ENCODE measurements at regions not wholly inside any gene's neighbourhood (a gene's known extent, or its start where the extent isn't known, plus 50 kb on each side); places are given as distances from the start of the nearest gene placed in this dataset.
"Not testable (repeated sequence)": the region's sequence is repeated elsewhere in the genome, so short reads cannot be mapped to it uniquely, and the experiment has no call there.

GRCh38 chr3:175956964-175957363 lies 1097.8 kb downstream of the NAALADL2 start:
- no peak for DNase-seq

GRCh38 chr3:175951047-175951694 lies 1092.0 kb downstream of the NAALADL2 start:
- no peak for DNase-seq

- no peak for DNase-seq
These were observed 1088.9 kb downstream of the NAALADL2 start for GRCh38 chr3:175948041-175948440.

- DNase-seq = no peak
These were observed 1082.2 kb downstream of the NAALADL2 start for GRCh38 chr3:175941352-175941751.

- DNase-seq = no peak
These were observed 1081.7 kb downstream of the NAALADL2 start for GRCh38 chr3:175940881-175941280.

- DNase-seq = no peak
These were observed 1081.1 kb downstream of the NAALADL2 start for GRCh38 chr3:175940243-175940642.

GRCh38 chr3:175937367-175937766 lies 1078.2 kb downstream of the NAALADL2 start:
- not testable (repeated sequence) for DNase-seq

- DNase-seq = no peak
These were observed 1073.5 kb downstream of the NAALADL2 start for GRCh38 chr3:175932586-175932985.

- DNase-seq = no peak
These were observed 1060.0 kb downstream of the NAALADL2 start for GRCh38 chr3:175919133-175919532.

GRCh38 chr3:175916191-175916934 lies 1057.2 kb downstream of the NAALADL2 start:
- DNase-seq = peak; percentile 22

GRCh38 chr3:175914785-175915184 lies 1055.7 kb downstream of the NAALADL2 start:
- no peak for DNase-seq

GRCh38 chr3:175913286-175913685 lies 1054.2 kb downstream of the NAALADL2 start:
- DNase-seq = no peak

- DNase-seq = no peak
These were observed 1052.8 kb downstream of the NAALADL2 start for GRCh38 chr3:175911937-175912336.

GRCh38 chr3:175902226-175902625 lies 1043.1 kb downstream of the NAALADL2 start:
- peak; percentile 24 for DNase-seq

GRCh38 chr3:175898194-175898593 lies 1039.1 kb downstream of the NAALADL2 start:
- no peak for DNase-seq

GRCh38 chr3:175896655-175897054 lies 1037.5 kb downstream of the NAALADL2 start:
- DNase-seq = no peak

- no peak for DNase-seq
These were observed 1036.6 kb downstream of the NAALADL2 start for GRCh38 chr3:175895731-175896130.

- no peak for DNase-seq
These were observed 1034.4 kb downstream of the NAALADL2 start for GRCh38 chr3:175893566-175893965.

- no peak for DNase-seq
These were observed 1030.9 kb downstream of the NAALADL2 start for GRCh38 chr3:175890066-175890465.

GRCh38 chr3:175885231-175885766 lies 1026.2 kb downstream of the NAALADL2 start:
- DNase-seq = no peak

- no peak for DNase-seq
These were observed 1020.3 kb downstream of the NAALADL2 start for GRCh38 chr3:175879417-175879816.

- no peak for DNase-seq
These were observed 1010.3 kb downstream of the NAALADL2 start for GRCh38 chr3:175869404-175869803.

- DNase-seq = no peak
These were observed 1009.5 kb downstream of the NAALADL2 start for GRCh38 chr3:175868626-175869025.
